AG04449 (cell line): ENCODE measurements at regions not wholly inside any gene's neighbourhood (a gene's known extent, or its start where the extent isn't known, plus 50 kb on each side); places are given as distances from the start of the nearest gene placed in this dataset.

ENCODE experiments used
- CTCF ChIA-PET: fragments of 350-600 bp; formaldehyde crosslinking; extraction: SDS; loops from one replicate; lab custom pipeline; 2021; ENCODE audit warnings: antibody characterized with exemption; lab: Yijun Ruan, JAX
- POLR2A ChIA-PET: fragments of 400-600, 350-600 bp; formaldehyde crosslinking; extraction: SDS; loops from one replicate; lab custom pipeline; 2020; ENCODE audit warnings: antibody characterized with exemption, inconsistent platforms; lab: Yijun Ruan, JAX
- DNase-seq: peaks from one replicate; pipeline ENCODE4 v3.0.0-alpha.2; 2010; ENCODE audit warnings: low read depth, low spot score
- H3K4me3 ChIP-seq: 2 replicates; pipeline ENCODE4 v1.5.1; 2011; ENCODE audit warnings: low read depth, mild to moderate bottlenecking, control low read depth, low read length
- TF ChIP-seq, protein P1 (sequence below): IDR thresholded peaks from one replicate; pipeline ENCODE4 v1.5.1; 2011; ENCODE audit warnings: mild to moderate bottlenecking, moderate library complexity, low read length, control low read depth, inconsistent platforms; ENCODE audit not compliant: insufficient read depth; ENCODE audit errors: missing control alignments

DNA sequence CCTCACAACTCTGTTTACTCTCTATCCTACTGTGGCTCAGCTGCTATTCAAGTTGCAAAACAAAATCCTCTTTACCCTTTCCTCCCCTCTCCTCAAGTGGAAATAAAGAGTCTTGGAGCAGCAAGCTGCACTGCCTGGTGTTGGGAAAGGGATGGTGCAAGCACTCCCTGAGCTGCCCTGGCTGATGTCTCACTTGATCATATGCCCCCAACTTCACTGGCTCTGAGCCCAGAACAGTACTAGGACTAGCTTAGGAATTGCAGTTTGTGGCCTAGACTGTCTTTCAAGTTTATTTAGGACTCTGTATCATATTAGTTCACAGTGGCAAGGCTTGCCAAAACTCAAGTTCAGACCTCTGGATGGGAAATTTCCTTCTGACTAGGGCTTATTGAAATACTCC is 1683.8 kb upstream of the SEL1L start:
- TF ChIP-seq, protein P1, sequence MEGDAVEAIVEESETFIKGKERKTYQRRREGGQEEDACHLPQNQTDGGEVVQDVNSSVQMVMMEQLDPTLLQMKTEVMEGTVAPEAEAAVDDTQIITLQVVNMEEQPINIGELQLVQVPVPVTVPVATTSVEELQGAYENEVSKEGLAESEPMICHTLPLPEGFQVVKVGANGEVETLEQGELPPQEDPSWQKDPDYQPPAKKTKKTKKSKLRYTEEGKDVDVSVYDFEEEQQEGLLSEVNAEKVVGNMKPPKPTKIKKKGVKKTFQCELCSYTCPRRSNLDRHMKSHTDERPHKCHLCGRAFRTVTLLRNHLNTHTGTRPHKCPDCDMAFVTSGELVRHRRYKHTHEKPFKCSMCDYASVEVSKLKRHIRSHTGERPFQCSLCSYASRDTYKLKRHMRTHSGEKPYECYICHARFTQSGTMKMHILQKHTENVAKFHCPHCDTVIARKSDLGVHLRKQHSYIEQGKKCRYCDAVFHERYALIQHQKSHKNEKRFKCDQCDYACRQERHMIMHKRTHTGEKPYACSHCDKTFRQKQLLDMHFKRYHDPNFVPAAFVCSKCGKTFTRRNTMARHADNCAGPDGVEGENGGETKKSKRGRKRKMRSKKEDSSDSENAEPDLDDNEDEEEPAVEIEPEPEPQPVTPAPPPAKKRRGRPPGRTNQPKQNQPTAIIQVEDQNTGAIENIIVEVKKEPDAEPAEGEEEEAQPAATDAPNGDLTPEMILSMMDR = no peak
- CTCF ChIA-PET = no interaction called here
- no peak overlapping the region for H3K4me3 ChIP-seq
- no peak for DNase-seq
- POLR2A ChIA-PET = no interaction called here

GRCh38 chr14:83247924-83248639 is 1714.4 kb upstream of the SEL1L start:
- TF ChIP-seq, protein P1 = no peak
- ChIA-PET POLR2A (no interaction called here), CTCF (no interaction called here)
- H3K4me3 ChIP-seq = no peak overlapping the region
- DNase-seq = no peak

DNA sequence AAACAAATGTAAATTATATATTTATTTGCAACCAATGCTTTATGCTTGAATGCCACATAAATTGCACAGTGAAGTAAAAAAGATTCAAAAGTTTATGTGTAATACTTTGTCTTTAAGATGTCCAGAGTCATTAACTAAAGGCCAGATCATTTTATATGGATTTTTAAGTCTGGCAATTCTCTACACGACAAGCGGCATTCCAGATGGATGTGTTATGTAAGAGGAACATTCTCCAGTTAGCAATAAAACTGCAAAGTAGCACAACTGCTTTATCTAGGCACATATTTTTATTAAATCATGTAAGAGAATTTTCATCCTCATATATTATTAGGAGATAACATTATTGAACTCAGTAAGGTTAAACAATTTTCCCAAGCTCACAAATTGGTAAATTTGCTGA is 1717.7 kb upstream of the SEL1L start:
- ChIA-PET CTCF (no interaction called here), POLR2A (no interaction called here)
- TF ChIP-seq, protein P1 = no peak
- H3K4me3 ChIP-seq = no peak overlapping the region
- DNase-seq = no peak

DNA sequence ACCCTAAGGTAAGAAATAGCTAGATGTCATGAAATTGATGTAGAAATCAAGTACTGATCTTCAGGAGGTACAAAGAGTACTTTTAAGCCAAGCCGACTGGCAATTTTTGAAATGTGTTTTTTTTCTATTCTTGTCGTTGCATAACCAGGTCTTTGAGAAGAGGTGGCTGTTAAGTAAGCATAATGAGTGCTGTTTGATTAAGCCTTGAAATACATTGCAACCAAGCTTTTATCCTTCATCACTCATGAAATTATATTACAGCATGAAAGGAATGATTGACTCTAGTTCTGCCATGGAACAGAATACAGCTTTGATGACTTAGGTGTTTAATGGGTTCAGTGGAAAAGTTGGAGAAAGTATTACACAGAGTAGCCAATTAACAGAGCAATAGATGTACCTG is 1720.2 kb upstream of the SEL1L start:
- no peak overlapping the region for H3K4me3 ChIP-seq
- no peak for DNase-seq
- TF ChIP-seq, protein P1 = no peak
- ChIA-PET POLR2A (no interaction called here), CTCF (no interaction called here)

DNA sequence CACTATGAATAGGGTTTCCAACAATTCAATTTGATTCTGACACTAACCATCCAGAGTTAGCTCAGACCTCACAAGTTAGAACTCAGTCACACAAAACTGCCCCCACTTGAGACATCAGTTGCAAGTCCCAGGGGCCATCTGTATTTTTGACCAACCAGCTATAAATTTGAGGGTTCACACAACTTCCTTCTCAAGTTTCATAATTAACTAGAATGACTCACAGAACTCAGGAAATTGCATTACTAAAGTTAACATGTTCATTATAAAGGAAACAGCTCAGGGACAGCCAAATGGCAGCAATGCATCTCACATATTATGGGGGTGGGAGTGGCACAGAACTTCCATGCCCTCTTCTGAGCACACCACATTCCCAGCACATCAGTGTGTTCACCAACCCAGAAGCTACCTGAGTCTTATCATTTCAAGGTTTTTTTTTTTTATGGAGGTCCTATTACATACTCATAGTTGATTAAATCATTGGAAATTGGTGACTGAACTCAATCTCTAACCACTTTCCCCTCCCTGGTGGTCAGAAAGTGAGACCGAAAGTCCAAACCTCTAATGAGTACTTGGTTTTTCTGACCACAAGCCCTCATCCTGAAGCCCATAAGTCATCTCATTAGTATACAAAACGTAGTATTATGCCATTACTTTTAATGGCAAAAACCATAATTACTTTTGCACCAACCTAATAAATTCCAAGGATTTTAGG is 1721.5 kb upstream of the SEL1L start:
- TF ChIP-seq, protein P1 = no peak
- H3K4me3 ChIP-seq = no peak overlapping the region
- no peak for DNase-seq
- ChIA-PET CTCF (no interaction called here), POLR2A (no interaction called here)

- DNase-seq = no peak
- TF ChIP-seq, protein P1 = no peak
- H3K4me3 ChIP-seq = no peak overlapping the region
- ChIA-PET POLR2A (no interaction called here), CTCF (no interaction called here)
Observed at GRCh38 chr14:83255727-83256090, 1722.1 kb upstream of the SEL1L start.
